Fibroblast of peridontal ligament (primary cell): ENCODE measurements at regions not wholly inside any gene's neighbourhood (a gene's known extent, or its start where the extent isn't known, plus 50 kb on each side); places are given as distances from the start of the nearest gene placed in this dataset.
"Not testable (repeated sequence)": the region's sequence is repeated elsewhere in the genome, so short reads cannot be mapped to it uniquely, and the experiment has no call there.

ENCODE experiments used
- DNase-seq: peaks from one replicate; pipeline ENCODE4 v3.0.0-alpha.2; 2010; ENCODE audit errors: extremely low read depth

DNA sequence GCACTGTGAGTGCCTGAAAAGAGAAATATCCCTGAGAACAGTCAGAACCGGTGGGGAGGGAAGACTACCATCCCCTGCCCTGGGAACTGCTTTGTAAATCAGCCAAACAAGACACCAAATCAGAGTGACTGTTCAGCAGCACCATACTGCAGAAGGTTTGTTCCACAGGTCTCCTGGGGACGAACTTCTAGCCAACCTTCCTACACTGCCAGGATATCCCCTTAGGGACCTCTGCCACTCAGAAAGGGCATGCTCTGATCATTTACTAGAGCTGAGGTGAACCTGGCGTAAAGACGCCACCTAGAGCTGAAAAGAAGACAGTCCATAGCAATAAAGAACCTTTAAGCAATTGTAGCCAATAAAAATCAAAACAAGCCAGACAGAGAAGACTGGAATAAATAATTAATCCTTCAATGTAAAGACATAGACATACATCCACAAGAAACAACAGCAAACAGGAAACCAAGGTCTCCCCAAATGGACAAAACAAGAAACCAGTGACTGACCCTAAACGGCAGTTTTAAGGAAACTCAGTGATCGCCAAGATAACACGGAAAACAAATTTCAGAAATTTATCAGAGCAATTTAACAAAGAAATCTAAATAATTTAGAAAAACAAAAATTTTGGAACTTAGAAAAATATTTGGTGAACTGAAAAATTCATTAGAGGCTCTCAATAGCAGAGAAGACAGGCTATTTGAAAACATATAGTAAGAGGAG lies 228.1 kb upstream of the AMIGO2 start:
- peak; percentile 80 for DNase-seq

GRCh38 chr12:47306773-47307679 lies 227.3 kb upstream of the AMIGO2 start:
- DNase-seq: not testable (repeated sequence)

DNA sequence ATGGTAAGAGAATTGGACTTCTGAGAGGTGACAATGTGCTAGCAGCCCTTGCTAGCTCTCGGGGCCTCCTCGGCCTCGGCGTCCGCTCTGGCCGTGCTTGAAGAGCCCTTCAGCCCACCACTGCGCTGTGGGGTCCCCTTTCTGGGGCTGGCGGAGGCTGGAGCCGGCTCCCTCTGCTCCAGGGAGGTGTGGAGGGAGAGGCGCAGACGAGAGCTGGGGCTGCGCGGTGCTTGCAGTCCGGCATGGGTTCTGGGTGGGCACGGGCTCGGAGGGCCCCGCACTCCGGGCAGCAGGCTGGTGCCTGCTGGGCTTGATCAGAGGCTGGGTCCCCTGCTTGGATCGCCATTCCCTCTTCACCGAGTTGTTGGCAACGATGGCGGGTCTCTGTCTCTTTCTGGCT lies 226.4 kb upstream of the AMIGO2 start:
- DNase-seq: no peak

DNA sequence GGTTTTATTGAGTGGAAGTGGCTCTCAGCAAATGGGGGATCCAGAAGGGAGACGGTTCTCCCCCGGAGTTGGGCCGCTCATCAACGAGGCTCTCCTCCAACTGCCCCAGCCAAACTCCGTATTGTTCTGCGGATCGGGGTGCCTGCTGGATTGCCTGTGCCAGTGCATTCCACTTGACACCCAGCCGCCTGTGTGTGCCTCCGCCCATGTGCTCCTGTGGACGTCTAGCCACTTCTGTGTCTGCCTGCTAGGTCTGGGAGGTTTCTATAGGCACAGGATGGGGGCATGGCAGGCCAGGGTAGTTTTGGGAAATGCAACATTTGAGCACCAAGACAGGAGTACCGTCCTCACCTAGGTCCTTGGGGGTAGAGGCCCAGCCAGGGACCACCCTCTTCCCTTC lies 225.7 kb upstream of the AMIGO2 start:
- DNase-seq: no peak

DNA sequence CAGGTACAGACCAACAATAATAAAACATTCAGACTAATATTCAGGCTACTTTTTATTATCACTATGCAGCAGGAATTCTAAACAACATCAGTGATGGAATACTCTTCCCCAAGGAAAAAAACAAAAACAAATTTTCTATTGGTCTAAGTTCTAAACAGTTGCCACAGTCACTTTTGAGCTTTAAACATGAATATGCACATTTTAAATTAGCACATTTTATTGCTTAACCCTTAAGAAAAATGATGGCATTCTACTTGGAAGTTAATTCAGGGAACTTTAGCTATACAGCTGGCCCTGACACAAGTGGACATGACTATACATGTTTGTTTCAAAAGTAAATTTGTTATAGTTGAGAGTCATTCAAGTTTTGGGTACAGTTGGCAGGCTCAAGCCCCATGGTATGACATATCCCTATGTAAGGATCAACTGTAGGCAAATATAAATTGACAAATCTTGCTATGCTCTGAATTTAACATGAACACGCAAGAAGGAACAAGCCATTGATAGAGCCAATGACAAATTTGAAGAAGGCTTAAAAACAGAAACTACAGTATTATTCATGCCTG lies 224.3 kb upstream of the AMIGO2 start:
- peak; percentile 8 for DNase-seq

GRCh38 chr12:47303207-47303606 lies 223.4 kb upstream of the AMIGO2 start:
- no peak for DNase-seq

- DNase-seq: no peak
Measured at GRCh38 chr12:47302111-47302671, 222.4 kb upstream of the AMIGO2 start.

- no peak for DNase-seq
Measured at GRCh38 chr12:47299586-47299985, 219.8 kb upstream of the AMIGO2 start.

- no peak for DNase-seq
Measured at GRCh38 chr12:47297993-47298392, 218.2 kb upstream of the AMIGO2 start.

- no peak for DNase-seq
Measured at GRCh38 chr12:47296828-47297227, 217.1 kb upstream of the AMIGO2 start.

DNA sequence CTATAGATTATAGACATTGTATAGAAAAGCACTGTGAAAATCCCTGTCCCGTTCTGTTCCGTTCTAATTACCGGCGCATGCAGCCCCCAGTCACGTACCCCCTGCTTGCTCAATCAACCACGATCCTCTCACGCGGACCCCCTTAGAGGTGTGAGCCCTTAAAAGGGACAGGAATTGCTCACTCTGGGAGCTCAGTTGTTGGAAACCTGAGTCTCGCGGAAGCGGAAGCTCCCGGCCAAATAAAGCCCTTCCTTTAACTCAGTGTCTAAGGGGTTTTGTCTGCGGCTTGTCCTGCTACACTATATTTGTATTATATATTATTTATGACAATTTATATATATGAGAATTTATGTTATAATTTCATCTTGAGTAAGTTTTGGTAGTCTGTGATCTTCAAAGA lies 213.6 kb upstream of the AMIGO2 start:
- DNase-seq: no peak

GRCh38 chr12:47286676-47287075 lies 206.9 kb upstream of the AMIGO2 start:
- no peak for DNase-seq
